IPS-18a (cell line): ENCODE measurements at regions not wholly inside any gene's neighbourhood (a gene's known extent, or its start where the extent isn't known, plus 50 kb on each side); places are given as distances from the start of the nearest gene placed in this dataset.

Source experiments
- H3K27ac ChIP-seq: one replicate; pipeline ENCODE4 v1.5.1; 2013; ENCODE audit warnings: low read length
- H3K27me3 ChIP-seq: one replicate; pipeline ENCODE4 v1.6.1; 2013; ENCODE audit warnings: mild to moderate bottlenecking, low read length; ENCODE audit not compliant: control insufficient read depth, insufficient read depth
- H3K36me3 ChIP-seq: one replicate; pipeline ENCODE4 v1.6.1; 2013; ENCODE audit warnings: low read depth, low read length; ENCODE audit not compliant: control insufficient read depth
- H3K4me1 ChIP-seq: one replicate; pipeline ENCODE4 v1.6.1; 2013; ENCODE audit warnings: low read depth, low read length; ENCODE audit not compliant: control insufficient read depth
- H3K4me3 ChIP-seq: one replicate; pipeline ENCODE4 v1.5.1; 2013; ENCODE audit warnings: low read length
- H3K9ac ChIP-seq: one replicate; pipeline ENCODE4 v1.6.1; 2013; ENCODE audit warnings: mild to moderate bottlenecking, low read length, moderate library complexity
- H3K9me3 ChIP-seq: one replicate; pipeline ENCODE4 v1.6.1; 2013; ENCODE audit warnings: low read depth, low read length; ENCODE audit not compliant: control insufficient read depth

DNA sequence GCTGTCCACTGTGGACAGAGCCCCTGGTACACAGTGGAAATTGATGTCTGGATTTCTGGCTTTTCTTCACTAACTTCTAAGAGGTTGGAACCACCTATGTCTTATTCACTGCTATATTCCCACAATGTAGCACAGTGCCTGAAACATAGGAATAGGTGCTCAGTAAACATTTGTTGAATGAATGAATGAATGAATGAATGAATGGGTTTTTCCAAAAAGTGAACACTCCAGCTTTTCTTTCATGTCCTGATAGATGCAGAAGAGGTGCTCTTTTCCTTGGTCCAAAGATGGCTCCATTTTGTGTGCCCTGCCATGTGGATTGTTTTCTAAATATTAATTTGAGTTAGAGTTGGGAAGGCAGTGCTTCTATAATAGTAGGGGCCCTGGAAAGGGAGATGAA lies 124.1 kb downstream of the SP3 start:
- Histone ChIP-seq H3K4me3 (no peak overlapping the region), H3K4me1 (peaks cover 6% of the 10 kb centered on the region), H3K9ac (no peak overlapping the region), H3K27me3 (no peaks in the 10 kb centered on the region), H3K36me3 (no peaks in the 10 kb centered on the region), H3K9me3 (no peaks in the 10 kb centered on the region), H3K27ac (no peak overlapping the region)

- Histone ChIP-seq H3K27me3 (no peaks in the 10 kb centered on the region), H3K4me1 (peaks cover 6% of the 10 kb centered on the region), H3K36me3 (no peaks in the 10 kb centered on the region), H3K9ac (no peak overlapping the region), H3K4me3 (no peak overlapping the region), H3K27ac (no peak overlapping the region), H3K9me3 (no peaks in the 10 kb centered on the region)
Observed at GRCh38 chr2:173843526-173843925, 121.6 kb downstream of the SP3 start.

GRCh38 chr2:173851141-173851641 lies 114.0 kb downstream of the SP3 start:
- Histone ChIP-seq H3K4me3 (no peak overlapping the region), H3K27ac (no peak overlapping the region), H3K9me3 (no peaks in the 10 kb centered on the region), H3K27me3 (no peaks in the 10 kb centered on the region), H3K36me3 (no peaks in the 10 kb centered on the region), H3K4me1 (no peaks in the 10 kb centered on the region), H3K9ac (no peak overlapping the region)

- no peaks in the 10 kb centered on the region for H3K9me3 ChIP-seq
- no peak overlapping the region for H3K27ac ChIP-seq
- H3K4me1 ChIP-seq = no peaks in the 10 kb centered on the region
Observed at GRCh38 chr2:173854141-173854540, 111.0 kb downstream of the SP3 start.

GRCh38 chr2:173854840-173855239 lies 110.3 kb downstream of the SP3 start:
- no peak overlapping the region for H3K27ac ChIP-seq
- H3K9ac ChIP-seq = no peak overlapping the region
- no peaks in the 10 kb centered on the region for H3K36me3 ChIP-seq
- H3K9me3 ChIP-seq = no peaks in the 10 kb centered on the region
- H3K4me1 ChIP-seq = no peaks in the 10 kb centered on the region
- H3K4me3 ChIP-seq = no peak overlapping the region
- no peaks in the 10 kb centered on the region for H3K27me3 ChIP-seq

More at GRCh38 chr2:173854141-173854540, 111.0 kb downstream of the SP3 start:
- Histone ChIP-seq H3K27me3 (no peaks in the 10 kb centered on the region), H3K4me3 (no peak overlapping the region), H3K36me3 (no peaks in the 10 kb centered on the region), H3K9ac (no peak overlapping the region)

GRCh38 chr2:173855661-173856060 lies 109.5 kb downstream of the SP3 start:
- Histone ChIP-seq H3K4me3 (no peak overlapping the region), H3K9me3 (no peaks in the 10 kb centered on the region), H3K9ac (no peak overlapping the region), H3K27ac (no peak overlapping the region), H3K4me1 (no peaks in the 10 kb centered on the region), H3K27me3 (no peaks in the 10 kb centered on the region), H3K36me3 (no peaks in the 10 kb centered on the region)
